Neural cell (in vitro differentiated cells): ENCODE measurements at regions not wholly inside any gene's neighbourhood (a gene's known extent, or its start where the extent isn't known, plus 50 kb on each side); places are given as distances from the start of the nearest gene placed in this dataset.

Source experiments
- EZH2 ChIP-seq: fragments of 200-600, 300-800 bp; shearing (Covaris generic), sonication (generic); IDR thresholded peaks from 2 replicates; pipeline ENCODE4 v1.6.1; 2014; ENCODE audit warnings: antibody characterized with exemption, low read length, borderline replicate concordance, mild to moderate bottlenecking; ENCODE audit not compliant: insufficient read depth, poor library complexity, severe bottlenecking
- MXI1 ChIP-seq: fragments of 450-650 bp; conservative IDR thresholded peaks from 2 replicates; pipeline ENCODE4 v1.6.1; 2014; ENCODE audit warnings: antibody characterized with exemption, mild to moderate bottlenecking; ENCODE audit not compliant: poor library complexity, severe bottlenecking
- POLR2AphosphoS5 ChIP-seq: IDR thresholded peaks from 2 replicates; pipeline ENCODE4 v1.6.1; 2012
- RAD21 ChIP-seq: fragments of 450-650 bp; conservative IDR thresholded peaks from 2 replicates; pipeline ENCODE4 v1.6.1; 2014; ENCODE audit warnings: antibody characterized with exemption, mild to moderate bottlenecking, moderate library complexity
- TAF1 ChIP-seq: IDR thresholded peaks from 2 replicates; pipeline ENCODE4 v1.6.1; 2012; ENCODE audit warnings: low read depth
- TF ChIP-seq, protein P1 (sequence below): fragments of 450-650 bp; IDR thresholded peaks from 2 replicates; pipeline ENCODE4 v1.5.1; 2014; ENCODE audit warnings: antibody characterized with exemption, mild to moderate bottlenecking, moderate library complexity; ENCODE audit not compliant: poor library complexity, severe bottlenecking

DNA sequence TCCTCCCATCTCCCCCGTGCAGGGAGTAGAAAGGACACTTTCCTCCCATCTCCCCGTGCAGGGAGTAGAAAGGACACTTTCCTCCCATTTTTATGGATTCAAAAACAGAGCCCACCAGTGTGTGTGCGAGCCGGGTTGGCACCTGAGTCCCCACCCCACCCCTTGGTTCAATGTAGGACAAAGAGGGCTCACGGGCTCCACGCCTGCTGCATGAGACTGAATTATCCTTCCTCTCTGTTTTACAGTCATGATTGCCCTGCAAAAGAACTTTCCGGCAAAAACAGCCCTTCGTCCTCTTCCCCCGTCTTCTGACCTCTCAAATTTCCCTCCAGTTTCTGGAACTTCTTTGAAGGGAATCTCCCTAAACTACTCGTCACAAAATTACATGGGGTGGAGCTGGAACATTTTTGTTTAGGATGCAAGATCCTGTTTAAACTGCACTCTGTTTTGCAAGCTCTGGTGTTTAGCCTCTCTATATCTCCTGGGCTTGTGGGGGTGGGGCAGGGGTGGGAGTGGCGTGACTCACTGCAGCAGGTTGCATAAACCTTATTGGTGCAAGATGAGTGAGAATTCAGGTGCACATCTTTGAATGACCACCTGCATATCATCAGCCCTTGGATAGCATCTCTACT is 99.8 kb downstream of the PSMG1 start:
- TF ChIP-seq, protein P1, sequence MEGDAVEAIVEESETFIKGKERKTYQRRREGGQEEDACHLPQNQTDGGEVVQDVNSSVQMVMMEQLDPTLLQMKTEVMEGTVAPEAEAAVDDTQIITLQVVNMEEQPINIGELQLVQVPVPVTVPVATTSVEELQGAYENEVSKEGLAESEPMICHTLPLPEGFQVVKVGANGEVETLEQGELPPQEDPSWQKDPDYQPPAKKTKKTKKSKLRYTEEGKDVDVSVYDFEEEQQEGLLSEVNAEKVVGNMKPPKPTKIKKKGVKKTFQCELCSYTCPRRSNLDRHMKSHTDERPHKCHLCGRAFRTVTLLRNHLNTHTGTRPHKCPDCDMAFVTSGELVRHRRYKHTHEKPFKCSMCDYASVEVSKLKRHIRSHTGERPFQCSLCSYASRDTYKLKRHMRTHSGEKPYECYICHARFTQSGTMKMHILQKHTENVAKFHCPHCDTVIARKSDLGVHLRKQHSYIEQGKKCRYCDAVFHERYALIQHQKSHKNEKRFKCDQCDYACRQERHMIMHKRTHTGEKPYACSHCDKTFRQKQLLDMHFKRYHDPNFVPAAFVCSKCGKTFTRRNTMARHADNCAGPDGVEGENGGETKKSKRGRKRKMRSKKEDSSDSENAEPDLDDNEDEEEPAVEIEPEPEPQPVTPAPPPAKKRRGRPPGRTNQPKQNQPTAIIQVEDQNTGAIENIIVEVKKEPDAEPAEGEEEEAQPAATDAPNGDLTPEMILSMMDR = no peak
- TF ChIP-seq MXI1 (no peak), RAD21 (no peak), TAF1 (no peak), POLR2AphosphoS5 (no peak), EZH2 (no peak)
